VCaP (cell line): ENCODE measurements at regions not wholly inside any gene's neighbourhood (a gene's known extent, or its start where the extent isn't known, plus 50 kb on each side); places are given as distances from the start of the nearest gene placed in this dataset.

Experiments
- H3K27ac ChIP-seq: fragments of 450-650 bp; 2 replicates; pipeline ENCODE4 v1.5.1; 2017
- TF ChIP-seq, protein P1 (sequence below): fragments of 450-650 bp; conservative IDR thresholded peaks from 2 replicates; pipeline ENCODE4 v1.5.1; 2017; ENCODE audit warnings: mild to moderate bottlenecking, moderate library complexity

DNA sequence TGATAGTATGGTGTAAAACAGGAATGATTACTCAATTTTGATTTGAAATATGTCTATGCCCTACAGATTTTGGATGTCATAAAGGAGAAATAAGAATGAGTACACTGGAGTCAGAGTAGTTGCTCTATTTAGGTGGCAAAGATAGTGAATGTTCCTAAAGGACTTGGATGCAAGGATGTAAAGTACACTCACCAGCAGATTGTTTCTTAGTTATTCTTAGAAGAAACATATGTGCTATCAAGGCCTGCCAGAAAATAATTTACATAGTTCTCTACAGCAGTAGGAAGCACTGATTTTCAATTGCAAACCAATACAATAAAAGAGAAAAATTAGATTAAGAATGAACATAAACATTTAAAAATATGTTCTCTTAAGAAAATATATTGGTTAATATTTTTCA lies 259.4 kb downstream of the PPP1R3A start:
- TF ChIP-seq, protein P1, sequence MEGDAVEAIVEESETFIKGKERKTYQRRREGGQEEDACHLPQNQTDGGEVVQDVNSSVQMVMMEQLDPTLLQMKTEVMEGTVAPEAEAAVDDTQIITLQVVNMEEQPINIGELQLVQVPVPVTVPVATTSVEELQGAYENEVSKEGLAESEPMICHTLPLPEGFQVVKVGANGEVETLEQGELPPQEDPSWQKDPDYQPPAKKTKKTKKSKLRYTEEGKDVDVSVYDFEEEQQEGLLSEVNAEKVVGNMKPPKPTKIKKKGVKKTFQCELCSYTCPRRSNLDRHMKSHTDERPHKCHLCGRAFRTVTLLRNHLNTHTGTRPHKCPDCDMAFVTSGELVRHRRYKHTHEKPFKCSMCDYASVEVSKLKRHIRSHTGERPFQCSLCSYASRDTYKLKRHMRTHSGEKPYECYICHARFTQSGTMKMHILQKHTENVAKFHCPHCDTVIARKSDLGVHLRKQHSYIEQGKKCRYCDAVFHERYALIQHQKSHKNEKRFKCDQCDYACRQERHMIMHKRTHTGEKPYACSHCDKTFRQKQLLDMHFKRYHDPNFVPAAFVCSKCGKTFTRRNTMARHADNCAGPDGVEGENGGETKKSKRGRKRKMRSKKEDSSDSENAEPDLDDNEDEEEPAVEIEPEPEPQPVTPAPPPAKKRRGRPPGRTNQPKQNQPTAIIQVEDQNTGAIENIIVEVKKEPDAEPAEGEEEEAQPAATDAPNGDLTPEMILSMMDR, result no peak
- no peak overlapping the region for H3K27ac ChIP-seq

GRCh38 chr7:113657603-113658002 lies 261.2 kb downstream of the PPP1R3A start:
- TF ChIP-seq, protein P1, result no peak
- no peak overlapping the region for H3K27ac ChIP-seq

DNA sequence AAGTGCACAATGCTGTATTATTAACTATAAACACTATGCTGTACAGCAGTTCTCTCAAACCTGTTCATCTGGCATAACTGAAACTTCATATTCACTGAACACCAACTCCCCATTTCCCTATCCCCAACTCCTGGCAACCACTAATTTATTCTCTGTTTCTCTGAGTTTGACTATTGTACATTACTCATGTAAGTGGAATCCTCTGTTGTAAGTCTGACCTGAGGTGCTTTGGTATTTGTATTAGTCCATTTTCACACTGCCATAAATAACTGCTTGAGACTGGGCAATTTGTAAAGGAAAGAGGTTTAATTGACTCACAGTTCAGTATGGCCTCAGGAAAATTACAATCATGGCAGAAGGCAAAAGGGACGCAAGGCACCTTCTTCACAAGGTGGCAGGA lies 266.3 kb downstream of the PPP1R3A start:
- TF ChIP-seq, protein P1, result no peak
- H3K27ac ChIP-seq, result no peak overlapping the region

DNA sequence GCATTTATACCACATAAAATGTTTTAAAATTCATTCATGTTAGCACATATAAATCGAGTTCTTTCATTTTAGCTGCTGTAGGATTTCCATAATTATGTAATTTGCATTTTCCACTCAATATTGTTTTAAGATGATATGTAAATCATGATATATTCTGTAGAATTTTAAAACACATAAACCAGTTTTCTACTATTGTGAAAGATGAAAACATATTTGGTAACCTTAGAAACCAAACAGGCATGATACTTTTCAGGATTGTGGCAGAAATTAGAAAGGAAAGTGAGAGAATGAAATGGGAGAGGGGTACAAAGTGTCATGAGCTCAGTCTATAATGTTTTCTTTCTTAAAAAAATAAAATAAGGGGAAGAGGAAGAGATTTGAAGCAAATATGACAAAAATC lies 269.3 kb downstream of the PPP1R3A start:
- TF ChIP-seq, protein P1, result no peak
- no peak overlapping the region for H3K27ac ChIP-seq

- TF ChIP-seq, protein P1, result no peak
- no peak overlapping the region for H3K27ac ChIP-seq
Observed at GRCh38 chr7:113639221-113639620, 279.6 kb downstream of the PPP1R3A start.

- TF ChIP-seq, protein P1, result no peak
- no peak overlapping the region for H3K27ac ChIP-seq
Observed at GRCh38 chr7:113636727-113637421, 281.9 kb downstream of the PPP1R3A start.

DNA sequence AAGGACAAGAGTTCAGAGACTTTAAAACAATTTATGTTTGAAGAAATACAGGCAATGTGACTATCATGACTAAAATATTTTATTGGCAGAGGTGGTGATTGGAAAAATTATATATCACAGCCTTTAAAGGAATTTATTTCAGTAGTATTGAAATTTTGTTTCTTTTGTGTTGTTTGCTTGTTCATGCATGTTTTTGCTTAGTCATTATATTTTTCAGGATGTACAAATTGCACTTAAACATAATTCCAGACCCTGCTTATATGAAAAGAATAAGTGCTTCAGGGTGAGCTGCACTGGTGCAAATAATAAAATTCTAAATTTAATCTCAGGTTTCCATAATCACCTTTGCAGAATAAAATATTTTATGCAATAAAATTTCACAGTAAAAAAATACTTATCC lies 283.3 kb downstream of the PPP1R3A start:
- no peak overlapping the region for H3K27ac ChIP-seq
- TF ChIP-seq, protein P1, result no peak
